ENCODE measurements at regions not wholly inside any gene's neighbourhood (a gene's known extent, or its start where the extent isn't known, plus 50 kb on each side); places are given as distances from the start of the nearest gene placed in this dataset.

DNA sequence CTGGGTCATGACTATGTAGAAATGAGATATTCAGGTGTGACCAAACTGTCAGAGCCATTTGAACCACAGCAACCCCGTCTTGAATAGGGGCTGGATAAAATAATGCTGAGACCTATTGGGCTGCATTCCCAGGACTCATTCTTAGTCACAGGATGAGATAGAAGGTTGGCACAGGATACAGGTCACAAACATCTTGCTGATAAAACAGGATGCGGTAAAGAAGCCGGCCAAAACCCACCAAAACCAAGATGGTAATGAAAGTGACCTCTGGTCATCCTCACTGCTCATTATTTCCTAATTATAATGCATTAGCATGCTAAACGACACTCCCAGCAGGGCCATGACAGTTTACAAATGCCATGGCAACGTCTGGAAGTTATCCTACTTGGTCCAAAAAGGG lies 545.5 kb downstream of the TMEM114 start:
- TF ChIP-seq CTCF (IDR thresholded peaks at IDR 0.05) (no peak), EZH2 (IDR thresholded peaks at IDR 0.05; ENCODE audit: borderline replicate concordance, insufficient read depth, low read depth, low read length, poor library complexity, severe bottlenecking) (no peak)
